ENCODE measurements at regions not wholly inside any gene's neighbourhood (a gene's known extent, or its start where the extent isn't known, plus 50 kb on each side); places are given as distances from the start of the nearest gene placed in this dataset.

GRCh38 chr3:1578124-1578806 lies 485.4 kb downstream of the CNTN6 start:
- Histone ChIP-seq H3K9me3 (replicated peaks; ENCODE audit: control insufficient read depth, insufficient read depth, low read depth, low read length) (no peaks in the 10 kb centered on the region; the same call in none of the 2 replicates), H3K4me1 (replicated peaks in 1 of 2; ENCODE audit: control insufficient read depth in 2 of 2, insufficient read depth in 2 of 2, low read length in 2 of 2) (no peaks in the 10 kb centered on the region), H3K27ac (ENCODE audit: extremely low read depth, low read depth, low read length) (no peak overlapping the region), H3K27me3 (ENCODE audit: control insufficient read depth in 2 of 2, insufficient read depth in 2 of 2, low read length in 2 of 2) (no peaks in the 10 kb centered on the region), H2AFZ (ENCODE audit: low read depth, low read length) (no peak overlapping the region), H3K36me3 (ENCODE audit: control insufficient read depth, insufficient read depth, low read length) (no peaks in the 10 kb centered on the region), H3K4me3 (no peak overlapping the region), H3K79me2 (ENCODE audit: control insufficient read depth, insufficient read depth, low read length) (no peaks in the 10 kb centered on the region), H3K4me2 (ENCODE audit: insufficient read depth, low read length) (no peak overlapping the region), H3K9ac (ENCODE audit: insufficient read depth in 1 of 2, low read depth in 2 of 2, low read length in 2 of 2) (no peak overlapping the region), H4K20me1 (replicated peaks; ENCODE audit: control insufficient read depth, insufficient read depth, low read length) (no peaks in the 10 kb centered on the region), H3K9me1 (ENCODE audit: control insufficient read depth, insufficient read depth, low read length) (no peaks in the 10 kb centered on the region)
- intact Hi-C loops (cut with micrococcal nuclease), result no loop called here
- ATAC-seq, result no peak
- ChIA-PET POLR2A (no interaction called here), CTCF (ENCODE audit: low intra/inter-chr PET ratio) (no interaction called here)
- TF ChIP-seq SMARCA5 (IDR thresholded peaks at IDR 0.05) (no peak), PCBP1 (IDR thresholded peaks at IDR 0.05; ENCODE audit: low read depth, low read length, poor library complexity, severe bottlenecking) (no peak), TCF15 (CRISPR knock-in tag; IDR thresholded peaks at IDR 0.05) (no peak), ILF3 (IDR thresholded peaks at IDR 0.05; ENCODE audit: borderline replicate concordance) (no peak), MTA2 (IDR thresholded peaks at IDR 0.05; ENCODE audit: low read depth) (no peak), GABPB2 (CRISPR knock-in tag; conservative IDR thresholded peaks at IDR 0.05) (no peak), TBL1XR1 (IDR thresholded peaks at IDR 0.05; ENCODE audit: low read length in 2 of 2) (no peak), EGR1 (conservative IDR thresholded peaks at IDR 0.05) (no peak), BCOR (IDR thresholded peaks at IDR 0.05) (no peak), RAD51 (IDR thresholded peaks at IDR 0.05; ENCODE audit: borderline replicate concordance, low read depth) (no peak), STAT5A (IDR thresholded peaks at IDR 0.05; ENCODE audit: borderline replicate concordance, low read length) (no peak), CEBPG (CRISPR knock-in tag; IDR thresholded peaks at IDR 0.05) (no peak), CEBPG (tag; conservative IDR thresholded peaks at IDR 0.05 in 1 of 2, IDR thresholded peaks at IDR 0.05 in 1 of 2) (no peak), HNRNPL (IDR thresholded peaks at IDR 0.05; ENCODE audit: low read depth, low read length) (no peak), GABPA (tag; conservative IDR thresholded peaks at IDR 0.05; ENCODE audit: low read depth) (no peak)
- BruUV-seq (replicated peaks), result no TSS peak
- DNase-seq (ENCODE audit: extremely low read depth in 1 of 4, low spot score in 3 of 4), result no peak
- WGBS (ENCODE audit: insufficient coverage, low coverage, missing lambda C conversion rate), result 0% methylated on average over 6 of the region's 6 CpGs
- FAIRE-seq, result no peak
- in situ Hi-C loops (cut with MboI), result no loop called here
